Endothelial cell of umbilical vein (primary cell): ENCODE measurements at regions not wholly inside any gene's neighbourhood (a gene's known extent, or its start where the extent isn't known, plus 50 kb on each side); places are given as distances from the start of the nearest gene placed in this dataset.

Source experiments
- CTCF ChIP-seq, 2 donors: IDR thresholded peaks; 1 replicate in 1 of 2; 2 replicates in 1 of 2; pipeline ENCODE4 v1.5.1; 2011; ENCODE audit warnings: low read length in 2 of 2, mild to moderate bottlenecking in 2 of 2, moderate library complexity in 2 of 2, control low read depth in 1 of 2, inconsistent platforms in 1 of 2, low read depth in 1 of 2; ENCODE audit not compliant: insufficient read depth in 1 of 2; ENCODE audit errors: extremely low read depth in 1 of 2
- EZH2 ChIP-seq: IDR thresholded peaks from 2 replicates; pipeline ENCODE4 v1.6.1; 2012; ENCODE audit warnings: borderline replicate concordance, low read depth, mild to moderate bottlenecking, moderate library complexity, low read length, inconsistent platforms; ENCODE audit not compliant: severe bottlenecking
- FOS ChIP-seq: IDR thresholded peaks from 2 replicates; pipeline ENCODE4 v1.6.1; 2011; ENCODE audit warnings: mild to moderate bottlenecking, low read length, moderate library complexity, borderline replicate concordance; ENCODE audit not compliant: insufficient read depth
- MAX ChIP-seq: IDR thresholded peaks from 2 replicates; pipeline ENCODE4 v1.6.1; 2011; ENCODE audit not compliant: insufficient read depth, insufficient read length
- POLR2A ChIP-seq: IDR thresholded peaks from 2 replicates; pipeline ENCODE4 v1.6.1; 2012; ENCODE audit warnings: low read depth, mild to moderate bottlenecking, control low read depth, low read length
- POLR2AphosphoS5 ChIP-seq: IDR thresholded peaks from 2 replicates; pipeline ENCODE4 v1.6.1; 2012; ENCODE audit warnings: low read depth, mild to moderate bottlenecking, control low read depth, low read length, moderate library complexity; ENCODE audit not compliant: insufficient read depth

GRCh38 chr4:123476089-123476488, 79.5 kb downstream of the SPRY1 start:
- no peak for TF ChIP-seq CTCF (IDR thresholded peaks at IDR 0.05; ENCODE audit: extremely low read depth in 1 of 2, insufficient read depth in 1 of 2, low read depth in 1 of 2, low read length in 2 of 2)
- TF ChIP-seq POLR2AphosphoS5, result no peak
- TF ChIP-seq POLR2A, result no peak
- TF ChIP-seq FOS, result no peak
- no peak for TF ChIP-seq EZH2
- no peak for TF ChIP-seq MAX
